Left lung (tissue), 4 donors: ENCODE measurements at regions not wholly inside any gene's neighbourhood (a gene's known extent, or its start where the extent isn't known, plus 50 kb on each side); places are given as distances from the start of the nearest gene placed in this dataset.

Source experiments
- ATAC-seq: fragments of 200-7000 bp; cut with Tn5 transposase; one replicate; pipeline ENCODE4 v1.9.1; 2020; ENCODE audit warnings: moderate library complexity
- DNase-seq, 4 donors: peaks; one replicate each; pipeline ENCODE4 v3.0.0-alpha.2; 2013 to 2020
- H3K27ac ChIP-seq, 2 donors: fragments of 200-600 bp; sonication (generic) in 1 of 2; one replicate each; pipeline versions ENCODE4 v1.5.0 to v1.8.0; 2020 to 2021
- H3K27me3 ChIP-seq, 2 donors: fragments of 200-600 bp; sonication (generic) in 1 of 2; one replicate each; pipeline versions ENCODE4 v1.5.0 to v1.8.0; 2020 to 2021
- H3K36me3 ChIP-seq, 2 donors: fragments of 200-600 bp; sonication (generic) in 1 of 2; one replicate each; pipeline versions ENCODE4 v1.5.0 to v1.8.0; 2020 to 2021
- H3K4me1 ChIP-seq, 2 donors: fragments of 200-600 bp; one replicate each; pipeline ENCODE4 v1.8.0; 2021
- H3K4me3 ChIP-seq, 2 donors: fragments of 200-600 bp; sonication (generic) in 1 of 2; one replicate each; pipeline versions ENCODE4 v1.5.0 to v1.8.0; 2020 to 2021; ENCODE audit warnings: mild to moderate bottlenecking in 1 of 2
- H3K9me3 ChIP-seq, 2 donors: fragments of 200-600 bp; sonication (generic) in 1 of 2; one replicate each; pipeline versions ENCODE4 v1.5.0 to v1.8.0; 2020 to 2021
- intact Hi-C, 2 donors: fragments of 100-400 bp; cut with DNase I; formaldehyde crosslinking; loops; one replicate each; pipeline versions ENCODE4 v1.11.2 to v1.14.2; 2022
- TF ChIP-seq, protein P1 (sequence below), 2 donors: fragments of 200-600 bp; sonication (generic) in 1 of 2; IDR thresholded peaks; one replicate each; pipeline versions ENCODE4 v1.5.0 to v1.8.0; 2021; ENCODE audit warnings: antibody characterized with exemption in 2 of 2
- donor health status: DM: no; HTN: yes; CAD: no.
- donor health status: DM: no; HTN: no; CAD: no.

DNA sequence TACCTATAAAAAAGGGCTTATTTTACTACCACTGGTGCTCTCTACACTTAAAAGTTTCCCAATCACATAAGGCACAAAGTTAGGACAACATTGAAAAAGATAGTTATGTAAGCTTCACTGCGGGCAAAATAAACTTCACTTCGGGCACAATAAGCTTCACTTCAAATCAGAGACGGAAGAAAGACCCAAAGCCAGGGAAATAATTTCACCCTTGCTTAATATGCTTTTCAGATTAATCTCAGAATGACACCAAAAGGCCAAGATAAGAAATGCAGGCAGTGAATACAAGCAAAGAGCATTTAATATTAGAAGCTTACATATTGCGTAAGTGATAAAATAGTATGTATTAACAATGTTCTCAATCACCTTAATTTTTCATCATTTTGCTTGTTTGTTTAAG lies 444.2 kb downstream of the SETD4 start:
- peaks cover 0 to 11% of the 10 kb centered on the region in 2 donors for H3K4me1 ChIP-seq
- no peak overlapping the region for H3K4me3 ChIP-seq
- no peaks in the 10 kb centered on the region for H3K36me3 ChIP-seq
- no peaks in the 10 kb centered on the region for H3K9me3 ChIP-seq
- intact Hi-C loops: no loop called here
- no peak overlapping the region for H3K27ac ChIP-seq
- TF ChIP-seq, protein P1, sequence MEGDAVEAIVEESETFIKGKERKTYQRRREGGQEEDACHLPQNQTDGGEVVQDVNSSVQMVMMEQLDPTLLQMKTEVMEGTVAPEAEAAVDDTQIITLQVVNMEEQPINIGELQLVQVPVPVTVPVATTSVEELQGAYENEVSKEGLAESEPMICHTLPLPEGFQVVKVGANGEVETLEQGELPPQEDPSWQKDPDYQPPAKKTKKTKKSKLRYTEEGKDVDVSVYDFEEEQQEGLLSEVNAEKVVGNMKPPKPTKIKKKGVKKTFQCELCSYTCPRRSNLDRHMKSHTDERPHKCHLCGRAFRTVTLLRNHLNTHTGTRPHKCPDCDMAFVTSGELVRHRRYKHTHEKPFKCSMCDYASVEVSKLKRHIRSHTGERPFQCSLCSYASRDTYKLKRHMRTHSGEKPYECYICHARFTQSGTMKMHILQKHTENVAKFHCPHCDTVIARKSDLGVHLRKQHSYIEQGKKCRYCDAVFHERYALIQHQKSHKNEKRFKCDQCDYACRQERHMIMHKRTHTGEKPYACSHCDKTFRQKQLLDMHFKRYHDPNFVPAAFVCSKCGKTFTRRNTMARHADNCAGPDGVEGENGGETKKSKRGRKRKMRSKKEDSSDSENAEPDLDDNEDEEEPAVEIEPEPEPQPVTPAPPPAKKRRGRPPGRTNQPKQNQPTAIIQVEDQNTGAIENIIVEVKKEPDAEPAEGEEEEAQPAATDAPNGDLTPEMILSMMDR (IDR thresholded peaks at IDR 0.05): peak in 1 of 2 donors; percentile 14
- peaks cover 0 to 3% of the 10 kb centered on the region in 2 donors for H3K27me3 ChIP-seq
- DNase-seq (peak in 2 of 4 donors; percentile 27 to 46), ATAC-seq (peak; percentile 60)

DNA sequence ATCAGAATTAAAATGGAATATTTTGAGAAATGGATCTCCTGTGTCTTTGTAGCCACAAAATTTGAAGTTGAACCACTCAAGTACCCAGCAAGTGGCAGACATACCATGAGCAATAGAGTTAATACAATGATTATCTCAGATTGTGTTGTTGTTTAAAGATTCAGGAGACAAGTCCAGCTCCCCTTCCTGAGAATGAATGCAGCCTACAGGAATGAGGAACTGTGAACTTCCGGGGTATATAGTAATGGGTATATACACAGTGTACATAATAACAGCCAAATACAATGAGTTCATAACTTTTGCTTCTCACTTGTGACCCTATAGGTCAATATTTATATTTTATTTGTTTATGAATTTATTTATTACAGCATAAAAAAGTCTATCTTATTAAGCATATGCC lies 445.0 kb downstream of the SETD4 start:
- ATAC-seq: peak; percentile 47
- Histone ChIP-seq H3K36me3 (no peaks in the 10 kb centered on the region), H3K27me3 (peaks cover 0 to 3% of the 10 kb centered on the region in 2 donors), H3K27ac (no peak overlapping the region), H3K9me3 (no peaks in the 10 kb centered on the region), H3K4me3 (no peak overlapping the region), H3K4me1 (peaks cover 0 to 11% of the 10 kb centered on the region in 2 donors)
- TF ChIP-seq, protein P1 (IDR thresholded peaks at IDR 0.05): no peak
- intact Hi-C loops: no loop called here
- DNase-seq: no peak

DNA sequence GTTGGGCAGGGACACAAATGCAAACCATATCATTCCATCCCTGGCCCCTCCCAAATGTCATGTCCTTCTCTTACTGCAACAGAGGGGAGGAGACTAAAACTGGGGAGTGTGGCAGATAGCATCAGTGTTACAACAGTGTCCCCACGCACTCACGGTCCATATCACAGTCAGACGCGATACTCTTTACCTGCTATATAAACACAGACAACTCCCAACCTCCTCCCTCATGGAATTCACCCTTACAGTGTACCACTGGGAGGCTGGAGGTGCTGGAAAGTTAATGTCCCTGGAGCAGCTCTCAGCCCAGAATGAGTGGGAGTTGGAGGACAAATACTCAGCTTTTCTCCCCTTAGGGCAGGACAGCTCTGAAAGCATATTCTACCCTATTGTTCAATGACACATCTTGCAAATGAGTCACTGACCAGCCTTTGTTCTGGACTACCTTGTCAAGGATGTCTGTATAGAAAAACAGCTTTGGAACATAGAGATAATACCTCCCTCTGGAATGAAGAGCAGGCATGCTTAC lies 445.9 kb downstream of the SETD4 start:
- Histone ChIP-seq H3K27me3 (peaks cover 0 to 3% of the 10 kb centered on the region in 2 donors), H3K36me3 (no peaks in the 10 kb centered on the region), H3K4me1 (peaks cover 0 to 11% of the 10 kb centered on the region in 2 donors), H3K27ac (no peak overlapping the region), H3K4me3 (no peak overlapping the region), H3K9me3 (no peaks in the 10 kb centered on the region)
- DNase-seq (no peak), ATAC-seq (no peak)
- TF ChIP-seq, protein P1 (IDR thresholded peaks at IDR 0.05): no peak
- intact Hi-C loops: loop anchor here in 1 of 2 donors (5.0 kb wide), 1 partner anchor 307 kb away; no protein-coding TSS in a partner anchor

DNA sequence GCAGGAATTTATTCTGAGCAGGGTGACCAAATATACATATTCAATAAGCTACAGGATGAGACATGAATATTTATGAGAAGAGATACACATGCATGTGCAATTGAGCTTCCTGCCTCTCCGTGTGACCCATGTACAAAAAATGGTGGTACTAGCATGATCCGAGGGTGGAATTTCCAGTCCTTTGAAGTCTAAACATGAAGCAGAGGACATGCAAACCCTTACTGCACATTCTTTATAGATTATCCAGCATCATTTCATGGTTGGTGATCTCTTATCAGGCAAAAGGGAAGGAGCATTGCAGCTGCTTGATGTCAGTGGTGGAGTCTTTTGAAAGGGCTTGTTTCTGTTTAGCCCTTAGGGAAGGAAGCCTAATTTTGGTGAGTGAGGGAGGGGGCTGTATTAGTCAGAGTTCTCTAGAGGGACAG lies 448.6 kb downstream of the SETD4 start:
- H3K9me3 ChIP-seq: no peaks in the 10 kb centered on the region
- intact Hi-C loops: loop anchor here in 1 of 2 donors (5.0 kb wide), 1 partner anchor 304 kb away; no protein-coding TSS in a partner anchor
- H3K4me3 ChIP-seq: no peak overlapping the region
- TF ChIP-seq, protein P1 (IDR thresholded peaks at IDR 0.05): no peak
- H3K4me1 ChIP-seq: peaks cover 0 to 11% of the 10 kb centered on the region in 2 donors
- ATAC-seq (no peak), DNase-seq (no peak)
- no peaks in the 10 kb centered on the region for H3K36me3 ChIP-seq
- H3K27me3 ChIP-seq: peaks cover 0 to 3% of the 10 kb centered on the region in 2 donors
- H3K27ac ChIP-seq: no peak overlapping the region

DNA sequence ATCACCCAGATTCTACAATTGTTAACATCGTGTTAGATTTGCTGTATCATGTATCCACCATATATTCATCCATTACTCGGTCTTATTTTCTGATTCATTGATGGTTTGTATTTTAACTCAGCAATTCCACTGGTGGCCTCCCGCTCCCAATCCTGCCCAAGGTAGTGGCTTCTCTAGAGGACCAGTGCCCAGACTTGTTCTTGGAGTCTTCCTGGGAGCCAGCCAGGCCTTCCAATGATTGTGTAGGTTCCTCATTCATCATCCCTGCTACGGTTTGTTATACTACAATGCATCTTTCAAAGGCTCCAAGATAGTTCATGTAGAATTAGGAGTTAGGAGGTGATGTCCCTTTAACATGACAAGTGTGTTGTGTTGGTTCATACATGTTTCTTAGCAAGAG lies 451.1 kb downstream of the SETD4 start:
- Histone ChIP-seq H3K9me3 (no peaks in the 10 kb centered on the region), H3K27ac (no peak overlapping the region), H3K4me1 (no peaks in the 10 kb centered on the region), H3K36me3 (no peaks in the 10 kb centered on the region), H3K27me3 (peaks cover 0 to 3% of the 10 kb centered on the region in 2 donors), H3K4me3 (no peak overlapping the region)
- TF ChIP-seq, protein P1 (IDR thresholded peaks at IDR 0.05): no peak
- DNase-seq (no peak), ATAC-seq (no peak)
- intact Hi-C loops: no loop called here
